ENCODE measurements at regions not wholly inside any gene's neighbourhood (a gene's known extent, or its start where the extent isn't known, plus 50 kb on each side); places are given as distances from the start of the nearest gene placed in this dataset.

DNA sequence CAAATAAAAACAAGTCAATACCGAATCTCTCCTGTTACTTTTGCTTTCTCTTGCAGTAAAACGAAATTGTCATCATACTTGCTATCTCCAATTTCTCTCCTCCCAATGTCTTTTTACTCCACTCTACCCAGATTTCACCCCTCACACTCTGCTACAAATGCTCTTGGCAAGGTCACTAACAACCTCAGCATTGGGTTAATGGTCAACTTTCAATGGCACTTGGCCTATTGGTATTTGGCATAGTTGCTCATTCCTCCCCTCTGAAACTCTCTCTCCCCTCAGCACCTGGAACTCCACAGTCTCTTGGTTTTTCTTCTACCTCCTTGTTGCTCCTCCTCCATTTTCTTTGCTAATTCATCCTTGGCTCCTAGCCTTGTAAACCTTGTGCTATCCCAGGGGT, 367.3 kb downstream of the PTPRU start:
- TF ChIP-seq JUND (IDR thresholded peaks at IDR 0.05) (no peak), NR2F2 (IDR thresholded peaks at IDR 0.05) (no peak), RAD21 (IDR thresholded peaks at IDR 0.05) (no peak), GABPA (IDR thresholded peaks at IDR 0.05 in 1 of 2, conservative IDR thresholded peaks at IDR 0.05 in 1 of 2) (no peak), HNF4G (IDR thresholded peaks at IDR 0.05) (no peak), SP1 (IDR thresholded peaks at IDR 0.05) (no peak), HNF4A (conservative IDR thresholded peaks at IDR 0.05) (no peak), FOXA1 (IDR thresholded peaks at IDR 0.05) (no peak), TAF1 (conservative IDR thresholded peaks at IDR 0.05) (no peak), EGR1 (IDR thresholded peaks at IDR 0.05; ENCODE audit: low read depth in 2 of 2) (no peak)
- TF ChIP-seq, protein P1, sequence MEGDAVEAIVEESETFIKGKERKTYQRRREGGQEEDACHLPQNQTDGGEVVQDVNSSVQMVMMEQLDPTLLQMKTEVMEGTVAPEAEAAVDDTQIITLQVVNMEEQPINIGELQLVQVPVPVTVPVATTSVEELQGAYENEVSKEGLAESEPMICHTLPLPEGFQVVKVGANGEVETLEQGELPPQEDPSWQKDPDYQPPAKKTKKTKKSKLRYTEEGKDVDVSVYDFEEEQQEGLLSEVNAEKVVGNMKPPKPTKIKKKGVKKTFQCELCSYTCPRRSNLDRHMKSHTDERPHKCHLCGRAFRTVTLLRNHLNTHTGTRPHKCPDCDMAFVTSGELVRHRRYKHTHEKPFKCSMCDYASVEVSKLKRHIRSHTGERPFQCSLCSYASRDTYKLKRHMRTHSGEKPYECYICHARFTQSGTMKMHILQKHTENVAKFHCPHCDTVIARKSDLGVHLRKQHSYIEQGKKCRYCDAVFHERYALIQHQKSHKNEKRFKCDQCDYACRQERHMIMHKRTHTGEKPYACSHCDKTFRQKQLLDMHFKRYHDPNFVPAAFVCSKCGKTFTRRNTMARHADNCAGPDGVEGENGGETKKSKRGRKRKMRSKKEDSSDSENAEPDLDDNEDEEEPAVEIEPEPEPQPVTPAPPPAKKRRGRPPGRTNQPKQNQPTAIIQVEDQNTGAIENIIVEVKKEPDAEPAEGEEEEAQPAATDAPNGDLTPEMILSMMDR (IDR thresholded peaks at IDR 0.05; ENCODE audit: low read depth, low read length, missing input control), result no peak
- TF ChIP-seq, protein P2, sequence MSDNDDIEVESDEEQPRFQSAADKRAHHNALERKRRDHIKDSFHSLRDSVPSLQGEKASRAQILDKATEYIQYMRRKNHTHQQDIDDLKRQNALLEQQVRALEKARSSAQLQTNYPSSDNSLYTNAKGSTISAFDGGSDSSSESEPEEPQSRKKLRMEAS (IDR thresholded peaks at IDR 0.05), result no peak
- TF ChIP-seq, protein P3, sequence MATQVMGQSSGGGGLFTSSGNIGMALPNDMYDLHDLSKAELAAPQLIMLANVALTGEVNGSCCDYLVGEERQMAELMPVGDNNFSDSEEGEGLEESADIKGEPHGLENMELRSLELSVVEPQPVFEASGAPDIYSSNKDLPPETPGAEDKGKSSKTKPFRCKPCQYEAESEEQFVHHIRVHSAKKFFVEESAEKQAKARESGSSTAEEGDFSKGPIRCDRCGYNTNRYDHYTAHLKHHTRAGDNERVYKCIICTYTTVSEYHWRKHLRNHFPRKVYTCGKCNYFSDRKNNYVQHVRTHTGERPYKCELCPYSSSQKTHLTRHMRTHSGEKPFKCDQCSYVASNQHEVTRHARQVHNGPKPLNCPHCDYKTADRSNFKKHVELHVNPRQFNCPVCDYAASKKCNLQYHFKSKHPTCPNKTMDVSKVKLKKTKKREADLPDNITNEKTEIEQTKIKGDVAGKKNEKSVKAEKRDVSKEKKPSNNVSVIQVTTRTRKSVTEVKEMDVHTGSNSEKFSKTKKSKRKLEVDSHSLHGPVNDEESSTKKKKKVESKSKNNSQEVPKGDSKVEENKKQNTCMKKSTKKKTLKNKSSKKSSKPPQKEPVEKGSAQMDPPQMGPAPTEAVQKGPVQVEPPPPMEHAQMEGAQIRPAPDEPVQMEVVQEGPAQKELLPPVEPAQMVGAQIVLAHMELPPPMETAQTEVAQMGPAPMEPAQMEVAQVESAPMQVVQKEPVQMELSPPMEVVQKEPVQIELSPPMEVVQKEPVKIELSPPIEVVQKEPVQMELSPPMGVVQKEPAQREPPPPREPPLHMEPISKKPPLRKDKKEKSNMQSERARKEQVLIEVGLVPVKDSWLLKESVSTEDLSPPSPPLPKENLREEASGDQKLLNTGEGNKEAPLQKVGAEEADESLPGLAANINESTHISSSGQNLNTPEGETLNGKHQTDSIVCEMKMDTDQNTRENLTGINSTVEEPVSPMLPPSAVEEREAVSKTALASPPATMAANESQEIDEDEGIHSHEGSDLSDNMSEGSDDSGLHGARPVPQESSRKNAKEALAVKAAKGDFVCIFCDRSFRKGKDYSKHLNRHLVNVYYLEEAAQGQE (IDR thresholded peaks at IDR 0.05), result no peak
- TF ChIP-seq, protein P4, sequence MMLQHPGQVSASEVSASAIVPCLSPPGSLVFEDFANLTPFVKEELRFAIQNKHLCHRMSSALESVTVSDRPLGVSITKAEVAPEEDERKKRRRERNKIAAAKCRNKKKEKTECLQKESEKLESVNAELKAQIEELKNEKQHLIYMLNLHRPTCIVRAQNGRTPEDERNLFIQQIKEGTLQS (IDR thresholded peaks at IDR 0.05), result no peak
